ELF-1 (cell line): ENCODE measurements at regions not wholly inside any gene's neighbourhood (a gene's known extent, or its start where the extent isn't known, plus 50 kb on each side); places are given as distances from the start of the nearest gene placed in this dataset.
"Not testable (repeated sequence)": the region's sequence is repeated elsewhere in the genome, so short reads cannot be mapped to it uniquely, and the experiment has no call there.

Source experiments
- DNase-seq: peaks from one replicate; pipeline ENCODE4 v3.0.0-alpha.2; 2016; ENCODE audit warnings: low read depth, low spot score

GRCh38 chr13:50156140-50156539 is 140.9 kb downstream of the KCNRG start:
- DNase-seq: no peak

- no peak for DNase-seq
These were observed 141.4 kb downstream of the KCNRG start for GRCh38 chr13:50156561-50157127.

GRCh38 chr13:50158385-50159165 is 143.3 kb downstream of the KCNRG start:
- no peak for DNase-seq

GRCh38 chr13:50159607-50160006 is 144.4 kb downstream of the KCNRG start:
- DNase-seq: no peak

- no peak for DNase-seq
These were observed 145.8 kb downstream of the KCNRG start for GRCh38 chr13:50161052-50161451.

- DNase-seq: no peak
These were observed 146.8 kb downstream of the KCNRG start for GRCh38 chr13:50162001-50162400.

- no peak for DNase-seq
These were observed 147.3 kb downstream of the KCNRG start for GRCh38 chr13:50162567-50162966.

GRCh38 chr13:50167224-50167947 is 152.1 kb downstream of the KCNRG start:
- no peak for DNase-seq

GRCh38 chr13:50167967-50168366 is 152.7 kb downstream of the KCNRG start:
- DNase-seq: no peak

- no peak for DNase-seq
These were observed 153.5 kb downstream of the KCNRG start for GRCh38 chr13:50168786-50169185.

- DNase-seq: no peak
These were observed 155.3 kb downstream of the KCNRG start for GRCh38 chr13:50170447-50171037.

- no peak for DNase-seq
These were observed 156.5 kb downstream of the KCNRG start for GRCh38 chr13:50171590-50172282.

GRCh38 chr13:50173045-50173444 is 157.8 kb downstream of the KCNRG start:
- DNase-seq: not testable (repeated sequence)

- no peak for DNase-seq
These were observed 159.4 kb downstream of the KCNRG start for GRCh38 chr13:50174630-50175029.

GRCh38 chr13:50179977-50180376 is 164.7 kb downstream of the KCNRG start:
- DNase-seq: no peak

- DNase-seq: peak; percentile 13
These were observed 170.8 kb downstream of the KCNRG start for GRCh38 chr13:50185769-50186763.

- no peak for DNase-seq
These were observed 172.2 kb downstream of the KCNRG start for GRCh38 chr13:50187352-50188029.

GRCh38 chr13:50188696-50189095 is 173.5 kb downstream of the KCNRG start:
- no peak for DNase-seq

GRCh38 chr13:50189450-50189849 is 174.2 kb downstream of the KCNRG start:
- DNase-seq: no peak

- no peak for DNase-seq
These were observed 175.8 kb downstream of the KCNRG start for GRCh38 chr13:50191004-50191403.
